GM04503 (cell line): ENCODE measurements at regions not wholly inside any gene's neighbourhood (a gene's known extent, or its start where the extent isn't known, plus 50 kb on each side); places are given as distances from the start of the nearest gene placed in this dataset.
"Not testable (repeated sequence)": the region's sequence is repeated elsewhere in the genome, so short reads cannot be mapped to it uniquely, and the experiment has no call there.

Experiments
- DNase-seq: peaks from one replicate; pipeline ENCODE4 v3.0.0-alpha.2; 2012; ENCODE audit warnings: low read depth

GRCh38 chr16:86076606-86077005 lies 177.6 kb downstream of the IRF8 start:
- no peak for DNase-seq

- no peak for DNase-seq
Observed at GRCh38 chr16:86077243-86077940, 178.4 kb downstream of the IRF8 start.

GRCh38 chr16:86078121-86078600 lies 179.2 kb downstream of the IRF8 start:
- no peak for DNase-seq

DNA sequence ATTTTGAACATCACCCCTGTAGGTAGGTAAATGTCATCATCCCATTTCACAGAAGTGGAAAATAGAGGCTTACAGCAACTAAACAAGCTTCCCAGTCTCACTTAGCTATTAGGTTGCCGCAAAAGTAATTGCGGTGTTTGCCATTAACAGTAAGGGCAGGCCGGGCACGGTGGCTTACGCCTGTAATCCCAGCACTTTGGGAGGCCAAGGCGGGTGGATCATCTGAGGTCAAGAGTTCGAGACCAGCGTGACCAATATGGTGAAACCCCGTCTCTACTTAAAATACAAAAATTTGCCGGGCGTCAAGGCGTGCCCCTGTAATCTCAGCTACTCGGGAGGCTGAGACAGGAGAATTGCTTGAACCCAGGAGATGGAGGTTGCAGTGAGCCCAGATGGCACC lies 179.7 kb downstream of the IRF8 start:
- not testable (repeated sequence) for DNase-seq

DNA sequence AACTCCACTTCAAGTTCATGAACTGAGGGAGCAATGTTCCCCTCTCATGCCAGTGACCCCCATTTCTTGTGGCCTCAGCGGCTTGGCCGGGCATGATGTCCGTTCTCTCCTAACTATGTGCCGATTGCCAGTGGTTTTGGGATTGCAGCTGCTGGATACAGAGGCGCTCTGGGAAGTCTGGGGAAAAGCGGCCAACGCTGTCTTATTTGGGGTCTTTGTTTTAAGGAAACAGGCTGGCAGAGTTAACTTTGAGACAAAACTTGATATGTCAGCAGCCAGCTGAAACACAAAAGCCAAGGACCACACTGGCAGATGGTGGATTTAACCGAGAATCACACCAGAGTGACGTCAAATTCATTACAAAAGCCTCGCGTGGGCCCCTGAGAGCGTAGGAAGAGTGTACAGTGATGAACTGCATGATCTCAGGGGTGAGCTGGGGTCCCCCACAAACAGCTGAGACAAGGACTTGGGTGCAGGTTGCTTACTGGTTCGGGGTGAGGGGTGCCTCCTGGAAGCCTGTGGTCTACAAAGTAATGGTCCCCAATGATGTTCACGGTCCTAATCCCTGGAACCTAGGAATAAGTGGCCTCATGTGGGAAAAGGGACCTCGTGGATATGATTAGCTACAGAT lies 180.4 kb downstream of the IRF8 start:
- DNase-seq, result no peak

DNA sequence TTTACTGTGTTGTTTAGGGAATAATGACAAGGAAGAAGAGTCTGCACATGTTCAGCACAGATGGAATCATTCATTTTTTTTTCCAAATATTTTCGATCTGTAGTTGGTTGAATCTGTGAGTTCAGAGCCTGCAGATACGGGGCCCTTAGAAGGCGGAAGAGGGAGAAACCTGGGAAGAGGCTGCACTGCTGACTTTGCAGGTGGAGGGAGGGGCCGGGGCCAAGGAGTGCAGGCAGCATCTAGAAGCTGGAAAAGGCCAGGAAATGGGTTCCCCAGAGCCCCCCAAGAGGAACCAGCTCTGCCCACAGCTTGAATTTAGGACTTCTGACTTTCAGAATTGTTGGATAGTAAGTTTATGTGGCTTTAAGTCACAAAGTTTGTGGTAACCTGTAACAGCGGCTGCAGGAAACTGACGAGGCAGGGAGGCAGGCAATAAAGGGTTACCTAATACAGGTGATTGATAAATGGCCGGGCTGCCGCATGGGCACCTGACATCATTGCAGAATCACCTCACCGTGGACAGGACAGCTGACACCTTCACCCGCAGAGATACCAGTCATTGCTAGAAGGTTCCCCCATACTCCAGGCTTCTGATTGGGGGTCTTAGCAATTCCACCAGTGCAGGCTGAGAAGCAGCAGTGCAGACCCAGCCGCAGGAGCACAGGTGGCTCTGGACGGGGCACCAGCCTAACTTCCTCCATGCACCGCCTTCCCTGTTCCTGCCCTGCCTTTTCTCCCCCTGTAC lies 181.3 kb downstream of the IRF8 start:
- DNase-seq, result no peak

GRCh38 chr16:86080982-86081381 lies 182.0 kb downstream of the IRF8 start:
- no peak for DNase-seq

DNA sequence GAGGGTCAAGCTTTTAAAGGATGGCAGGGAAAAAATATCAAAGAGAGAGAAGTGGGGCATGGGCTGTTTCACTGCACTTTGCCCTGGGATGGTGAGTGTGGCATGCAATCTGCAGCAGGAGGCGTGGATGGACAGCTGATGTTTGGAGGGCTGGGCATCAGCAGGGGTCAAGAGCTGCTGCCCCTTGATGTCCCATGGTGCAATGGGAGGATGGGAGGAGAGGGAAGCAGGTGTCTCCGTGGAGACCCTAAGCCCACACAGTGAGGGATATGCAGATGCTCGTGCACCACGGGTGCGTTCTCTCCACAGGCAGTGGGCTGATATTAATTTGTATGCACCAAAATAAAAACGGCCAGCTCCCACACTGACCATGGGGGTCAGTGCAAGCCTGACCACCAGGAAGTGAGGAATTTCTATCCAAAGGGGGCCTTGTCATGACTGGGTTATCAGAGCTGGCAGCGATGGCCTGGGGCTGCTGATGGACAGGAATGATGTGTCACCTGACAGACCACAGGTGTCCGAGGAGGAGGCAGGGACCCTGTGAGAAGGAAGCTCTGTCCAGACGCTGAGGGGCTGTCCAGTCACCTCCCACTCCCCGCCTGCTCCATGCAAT lies 183.6 kb downstream of the IRF8 start:
- no peak for DNase-seq

- no peak for DNase-seq
Observed at GRCh38 chr16:86083382-86084002, 184.5 kb downstream of the IRF8 start.

DNA sequence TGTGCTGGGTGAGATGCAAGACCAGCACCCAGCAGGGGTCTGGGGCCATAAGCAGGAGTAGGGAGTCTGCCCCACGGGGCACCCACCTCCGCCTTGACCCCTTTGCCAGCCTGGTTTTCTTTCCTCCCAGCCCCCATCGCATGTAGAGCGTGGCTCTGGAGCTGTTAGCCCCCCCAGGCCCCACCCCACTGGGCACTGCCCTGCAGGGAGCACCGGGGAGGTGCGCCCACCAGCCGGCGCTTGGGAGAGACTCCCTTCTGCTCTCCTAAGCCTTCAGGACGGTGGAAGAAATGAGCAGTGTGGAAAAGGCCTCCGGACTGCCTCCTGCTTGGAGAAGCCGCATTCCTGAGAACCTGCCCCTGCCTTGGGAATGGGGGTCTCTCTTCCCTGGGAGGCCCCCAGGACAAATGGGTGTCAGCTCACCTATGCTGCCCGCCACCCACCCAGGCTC lies 186.2 kb downstream of the IRF8 start:
- DNase-seq, result no peak

- no peak for DNase-seq
Observed at GRCh38 chr16:86085795-86086194, 186.8 kb downstream of the IRF8 start.

GRCh38 chr16:86086471-86086870 lies 187.5 kb downstream of the IRF8 start:
- no peak for DNase-seq

- DNase-seq, result no peak
Observed at GRCh38 chr16:86087011-86087895, 188.3 kb downstream of the IRF8 start.

DNA sequence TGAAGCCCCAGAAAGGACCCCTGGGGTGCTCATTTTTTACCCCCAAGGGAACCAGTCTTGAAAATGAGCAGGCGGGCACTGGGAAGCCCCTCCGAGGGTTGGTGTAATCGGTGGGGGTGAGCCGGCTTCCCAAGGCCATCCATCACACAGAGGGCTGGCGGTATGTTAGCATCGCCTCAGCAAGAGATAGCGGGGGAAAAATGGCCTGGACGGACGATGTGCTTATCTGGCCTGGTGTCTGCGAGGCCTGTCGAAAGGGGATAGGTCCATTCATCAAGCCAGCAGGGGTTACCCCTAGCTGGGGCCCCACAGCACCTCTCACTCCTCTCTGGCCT lies 188.9 kb downstream of the IRF8 start:
- no peak for DNase-seq

GRCh38 chr16:86088287-86088686 lies 189.3 kb downstream of the IRF8 start:
- DNase-seq, result no peak

- DNase-seq, result no peak
Observed at GRCh38 chr16:86088816-86089215, 189.9 kb downstream of the IRF8 start.

- DNase-seq, result no peak
Observed at GRCh38 chr16:86089334-86089900, 190.5 kb downstream of the IRF8 start.

DNA sequence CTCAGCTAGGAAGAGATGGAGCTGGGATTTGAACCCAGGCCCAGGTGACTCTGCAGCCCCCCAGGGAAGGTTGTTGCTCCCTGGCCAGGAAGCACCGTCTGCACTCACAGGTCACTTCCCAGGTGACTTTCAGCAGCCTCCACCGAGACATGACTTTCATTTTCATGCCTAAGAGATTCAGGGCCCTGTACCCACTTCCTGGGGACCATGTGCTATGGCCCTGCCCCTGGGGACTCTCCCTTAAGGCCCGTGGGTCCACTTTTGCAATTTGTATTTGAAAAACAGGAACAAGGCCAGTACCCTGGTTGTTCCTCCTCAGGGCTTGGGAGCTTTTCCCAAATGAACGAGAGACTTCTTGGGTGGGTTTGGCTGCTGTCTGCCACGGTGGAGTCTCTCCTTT lies 191.0 kb downstream of the IRF8 start:
- no peak for DNase-seq

DNA sequence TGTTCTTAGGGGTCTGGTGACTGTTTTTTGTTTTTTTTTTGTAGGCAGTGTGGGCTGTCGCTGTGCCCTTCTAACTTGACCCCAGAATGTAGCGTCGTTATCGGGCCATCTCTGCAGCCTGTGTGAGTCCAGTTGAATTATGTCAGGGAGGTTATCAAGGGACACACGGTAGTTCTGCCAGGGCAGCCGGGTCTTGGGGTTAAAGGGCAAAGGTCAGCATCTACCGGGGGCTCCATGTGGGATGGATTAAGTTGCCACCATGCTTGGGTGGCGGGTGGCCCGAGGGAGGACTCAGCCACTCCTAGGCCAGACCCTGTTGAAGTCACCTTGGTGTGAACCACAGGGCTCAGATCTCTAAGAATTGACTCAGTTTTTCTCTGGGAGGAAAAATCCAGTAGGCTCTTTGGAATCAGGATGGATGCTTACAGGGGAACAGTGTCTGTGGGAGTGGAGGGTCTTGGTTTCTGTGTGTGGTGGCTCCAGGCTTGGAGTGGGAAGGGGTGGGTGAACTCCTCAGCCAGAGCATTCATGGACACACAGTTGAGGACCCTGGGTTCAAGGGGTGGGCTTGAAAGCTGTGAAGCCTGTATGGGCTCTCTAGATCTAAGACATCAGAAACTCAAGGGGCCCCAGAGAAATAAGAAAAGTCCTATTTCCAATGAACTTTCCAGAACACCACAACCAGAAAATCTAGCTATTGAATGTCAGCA lies 191.7 kb downstream of the IRF8 start:
- no peak for DNase-seq

GRCh38 chr16:86091976-86092375 lies 193.0 kb downstream of the IRF8 start:
- no peak for DNase-seq
